GM23338 (cell line): ENCODE measurements at regions not wholly inside any gene's neighbourhood (a gene's known extent, or its start where the extent isn't known, plus 50 kb on each side); places are given as distances from the start of the nearest gene placed in this dataset.

ENCODE experiments used
- CREB1 ChIP-seq: fragments of 250-450 bp; sonication (Bioruptor Pico); IDR thresholded peaks from 2 replicates; pipeline ENCODE4 v1.5.0; 2020; ENCODE audit warnings: low read depth, mild to moderate bottlenecking, moderate library complexity
- CTCF ChIP-seq, 2 experiments: fragments of 200-600 bp in 1 of 2; sonication (generic) in 1 of 2; conservative IDR thresholded peaks; 2 replicates each; pipeline versions ENCODE4 v1.5.1 to v1.6.1; 2016 to 2017; ENCODE audit warnings: antibody characterized with exemption in 2 of 2, low read depth in 2 of 2, mild to moderate bottlenecking in 2 of 2, moderate library complexity in 1 of 2
- EZH2 ChIP-seq: fragments of 200-600 bp; sonication (generic); IDR thresholded peaks from one replicate; pipeline ENCODE4 v1.8.0; 2017; ENCODE audit warnings: antibody characterized with exemption, mild to moderate bottlenecking, low read depth; ENCODE audit not compliant: unreplicated experiment
- EZH2phosphoT487 ChIP-seq: fragments of 200-600 bp; sonication (generic); IDR thresholded peaks from one replicate; pipeline ENCODE4 v1.8.1; 2018; ENCODE audit warnings: antibody characterized with exemption; ENCODE audit not compliant: unreplicated experiment
- JUNB ChIP-seq: IDR thresholded peaks from one replicate; pipeline ENCODE4 v1.6.1; 2016; ENCODE audit warnings: antibody characterized with exemption; ENCODE audit not compliant: unreplicated experiment
- POLR2AphosphoS5 ChIP-seq: IDR thresholded peaks from 2 replicates; pipeline ENCODE4 v1.6.1; 2016; ENCODE audit warnings: antibody characterized with exemption, low read depth
- REST ChIP-seq: IDR thresholded peaks from one replicate; pipeline ENCODE4 v1.6.1; 2018; ENCODE audit warnings: antibody characterized with exemption; ENCODE audit not compliant: unreplicated experiment
- ZNF114 ChIP-seq: fragments of 250-450 bp; sonication (Bioruptor Pico); IDR thresholded peaks from 2 replicates; pipeline ENCODE4 v1.5.0; 2020; ENCODE audit warnings: mild to moderate bottlenecking, moderate library complexity

GRCh38 chr5:67426961-67427849, 230.6 kb upstream of the CD180 start:
- TF ChIP-seq EZH2phosphoT487 (no peak), CREB1 (no peak), EZH2 (no peak), JUNB (no peak), CTCF (conservative IDR thresholded peaks at IDR 0.05; ENCODE audit: low read depth in 2 of 2) (no peak), REST (no peak), POLR2AphosphoS5 (no peak), ZNF114 (CRISPR knock-in tag) (no peak)
